HepG2 (cell line): ENCODE measurements at regions not wholly inside any gene's neighbourhood (a gene's known extent, or its start where the extent isn't known, plus 50 kb on each side); places are given as distances from the start of the nearest gene placed in this dataset.

Experiments used
- BCL6 ChIP-seq: IDR thresholded peaks from 2 replicates; pipeline ENCODE4 v1.6.1; 2016; ENCODE audit warnings: missing genetic modification reagents, missing compliant biosample characterization
- EP300 ChIP-seq, 3 experiments: sonication (generic) in 1 of 3; formaldehyde crosslinking in 1 of 3; IDR thresholded peaks; 2 replicates each; pipeline versions ENCODE4 v1.5.1 to v1.6.1; 2011 to 2020; ENCODE audit warnings: low read depth in 2 of 3, low read length in 2 of 3, borderline replicate concordance in 1 of 3, improper control_type of control experiment in 1 of 3, mild to moderate bottlenecking in 1 of 3, missing genetic modification reagents in 1 of 3, moderate library complexity in 1 of 3
- EZH2 ChIP-seq: conservative IDR thresholded peaks from 2 replicates; pipeline ENCODE4 v1.6.1; 2012; ENCODE audit warnings: mild to moderate bottlenecking, low read depth, low read length, moderate library complexity
- SMC3 ChIP-seq: IDR thresholded peaks from 2 replicates; pipeline ENCODE4 v1.6.1; 2011; ENCODE audit warnings: low read length, improper control_type of control experiment
- TAF1 ChIP-seq: sonication (generic); formaldehyde crosslinking; IDR thresholded peaks from 2 replicates; pipeline ENCODE4 v1.4.0; 2020; ENCODE audit warnings: missing genetic modification reagents
- TBP ChIP-seq: sonication (generic); formaldehyde crosslinking; IDR thresholded peaks from 2 replicates; pipeline ENCODE4 v1.5.0; 2020; ENCODE audit warnings: missing genetic modification reagents
- TEF ChIP-seq: sonication (generic); formaldehyde crosslinking; IDR thresholded peaks from 2 replicates; pipeline ENCODE4 v1.5.0; 2020; ENCODE audit warnings: missing genetic modification reagents
- ZNF512 ChIP-seq: sonication (generic); formaldehyde crosslinking; IDR thresholded peaks from 2 replicates; pipeline ENCODE4 v1.4.0; 2020; ENCODE audit warnings: mild to moderate bottlenecking, missing genetic modification reagents
- ZNF550 ChIP-seq: sonication (generic); formaldehyde crosslinking; IDR thresholded peaks from 2 replicates; pipeline ENCODE4 v1.4.0; 2020; ENCODE audit warnings: mild to moderate bottlenecking, missing genetic modification reagents, borderline replicate concordance
- TF ChIP-seq, protein P1 (sequence below): sonication (generic); formaldehyde crosslinking; IDR thresholded peaks from 2 replicates; pipeline ENCODE4 v1.5.0; 2020; ENCODE audit warnings: mild to moderate bottlenecking, missing genetic modification reagents, moderate library complexity
- TF ChIP-seq, protein P2 (sequence below): sonication (generic); formaldehyde crosslinking; IDR thresholded peaks from 2 replicates; pipeline ENCODE4 v1.5.1; 2020; ENCODE audit warnings: mild to moderate bottlenecking, missing genetic modification reagents
- TF ChIP-seq, protein P3 (sequence below): sonication (generic); formaldehyde crosslinking; IDR thresholded peaks from 2 replicates; pipeline ENCODE4 v1.4.0; 2020; ENCODE audit warnings: mild to moderate bottlenecking, missing genetic modification reagents
- TF ChIP-seq, protein P4 (sequence below): fragments of 450-650 bp; IDR thresholded peaks from 2 replicates; pipeline ENCODE4 v1.6.1; 2017; ENCODE audit warnings: mild to moderate bottlenecking

- TF ChIP-seq, protein P1, sequence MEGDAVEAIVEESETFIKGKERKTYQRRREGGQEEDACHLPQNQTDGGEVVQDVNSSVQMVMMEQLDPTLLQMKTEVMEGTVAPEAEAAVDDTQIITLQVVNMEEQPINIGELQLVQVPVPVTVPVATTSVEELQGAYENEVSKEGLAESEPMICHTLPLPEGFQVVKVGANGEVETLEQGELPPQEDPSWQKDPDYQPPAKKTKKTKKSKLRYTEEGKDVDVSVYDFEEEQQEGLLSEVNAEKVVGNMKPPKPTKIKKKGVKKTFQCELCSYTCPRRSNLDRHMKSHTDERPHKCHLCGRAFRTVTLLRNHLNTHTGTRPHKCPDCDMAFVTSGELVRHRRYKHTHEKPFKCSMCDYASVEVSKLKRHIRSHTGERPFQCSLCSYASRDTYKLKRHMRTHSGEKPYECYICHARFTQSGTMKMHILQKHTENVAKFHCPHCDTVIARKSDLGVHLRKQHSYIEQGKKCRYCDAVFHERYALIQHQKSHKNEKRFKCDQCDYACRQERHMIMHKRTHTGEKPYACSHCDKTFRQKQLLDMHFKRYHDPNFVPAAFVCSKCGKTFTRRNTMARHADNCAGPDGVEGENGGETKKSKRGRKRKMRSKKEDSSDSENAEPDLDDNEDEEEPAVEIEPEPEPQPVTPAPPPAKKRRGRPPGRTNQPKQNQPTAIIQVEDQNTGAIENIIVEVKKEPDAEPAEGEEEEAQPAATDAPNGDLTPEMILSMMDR, result peak; percentile 31; the same call in 1 of the 2 replicates
- TF ChIP-seq, protein P2, sequence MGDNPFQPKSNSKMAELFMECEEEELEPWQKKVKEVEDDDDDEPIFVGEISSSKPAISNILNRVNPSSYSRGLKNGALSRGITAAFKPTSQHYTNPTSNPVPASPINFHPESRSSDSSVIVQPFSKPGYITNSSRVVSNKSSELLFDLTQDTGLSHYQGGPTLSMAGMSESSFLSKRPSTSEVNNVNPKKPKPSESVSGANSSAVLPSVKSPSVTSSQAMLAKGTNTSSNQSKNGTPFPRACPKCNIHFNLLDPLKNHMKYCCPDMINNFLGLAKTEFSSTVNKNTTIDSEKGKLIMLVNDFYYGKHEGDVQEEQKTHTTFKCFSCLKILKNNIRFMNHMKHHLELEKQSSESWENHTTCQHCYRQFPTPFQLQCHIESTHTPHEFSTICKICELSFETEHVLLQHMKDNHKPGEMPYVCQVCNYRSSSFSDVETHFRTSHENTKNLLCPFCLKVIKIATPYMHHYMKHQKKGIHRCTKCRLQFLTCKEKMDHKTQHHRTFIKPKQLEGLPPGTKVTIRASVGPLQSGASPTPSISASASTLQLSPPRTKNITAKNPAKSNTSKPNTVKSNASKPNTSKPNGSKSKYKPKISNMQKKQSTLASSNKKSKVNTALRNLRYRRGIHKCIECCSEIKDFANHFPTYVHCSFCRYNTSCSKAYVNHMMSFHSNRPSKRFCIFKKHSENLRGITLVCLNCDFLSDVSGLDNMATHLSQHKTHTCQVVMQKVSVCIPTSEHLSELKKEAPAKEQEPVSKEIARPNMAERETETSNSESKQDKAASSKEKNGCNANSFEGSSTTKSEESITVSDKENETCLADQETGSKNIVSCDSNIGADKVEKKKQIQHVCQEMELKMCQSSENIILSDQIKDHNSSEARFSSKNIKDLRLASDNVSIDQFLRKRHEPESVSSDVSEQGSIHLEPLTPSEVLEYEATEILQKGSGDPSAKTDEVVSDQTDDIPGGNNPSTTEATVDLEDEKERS (CRISPR knock-in tag), result no peak
- TF ChIP-seq ZNF512 (CRISPR knock-in tag), result no peak
- TF ChIP-seq SMC3, result no peak
- TF ChIP-seq TEF (CRISPR knock-in tag), result no peak
- no peak for TF ChIP-seq BCL6
- no peak for TF ChIP-seq EZH2
- TF ChIP-seq TAF1 (CRISPR knock-in tag), result no peak
- no peak for TF ChIP-seq TBP (CRISPR knock-in tag)
- TF ChIP-seq, protein P3, sequence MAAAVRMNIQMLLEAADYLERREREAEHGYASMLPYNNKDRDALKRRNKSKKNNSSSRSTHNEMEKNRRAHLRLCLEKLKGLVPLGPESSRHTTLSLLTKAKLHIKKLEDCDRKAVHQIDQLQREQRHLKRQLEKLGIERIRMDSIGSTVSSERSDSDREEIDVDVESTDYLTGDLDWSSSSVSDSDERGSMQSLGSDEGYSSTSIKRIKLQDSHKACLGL (CRISPR knock-in tag), result no peak
- TF ChIP-seq EP300 (IDR thresholded peaks at IDR 0.05; ENCODE audit: low read depth in 2 of 2, low read length in 2 of 2), result no peak
- TF ChIP-seq EP300 (CRISPR knock-in tag; IDR thresholded peaks at IDR 0.05; ENCODE audit: borderline replicate concordance), result no peak
- no peak for TF ChIP-seq ZNF550 (CRISPR knock-in tag)
- TF ChIP-seq, protein P4, sequence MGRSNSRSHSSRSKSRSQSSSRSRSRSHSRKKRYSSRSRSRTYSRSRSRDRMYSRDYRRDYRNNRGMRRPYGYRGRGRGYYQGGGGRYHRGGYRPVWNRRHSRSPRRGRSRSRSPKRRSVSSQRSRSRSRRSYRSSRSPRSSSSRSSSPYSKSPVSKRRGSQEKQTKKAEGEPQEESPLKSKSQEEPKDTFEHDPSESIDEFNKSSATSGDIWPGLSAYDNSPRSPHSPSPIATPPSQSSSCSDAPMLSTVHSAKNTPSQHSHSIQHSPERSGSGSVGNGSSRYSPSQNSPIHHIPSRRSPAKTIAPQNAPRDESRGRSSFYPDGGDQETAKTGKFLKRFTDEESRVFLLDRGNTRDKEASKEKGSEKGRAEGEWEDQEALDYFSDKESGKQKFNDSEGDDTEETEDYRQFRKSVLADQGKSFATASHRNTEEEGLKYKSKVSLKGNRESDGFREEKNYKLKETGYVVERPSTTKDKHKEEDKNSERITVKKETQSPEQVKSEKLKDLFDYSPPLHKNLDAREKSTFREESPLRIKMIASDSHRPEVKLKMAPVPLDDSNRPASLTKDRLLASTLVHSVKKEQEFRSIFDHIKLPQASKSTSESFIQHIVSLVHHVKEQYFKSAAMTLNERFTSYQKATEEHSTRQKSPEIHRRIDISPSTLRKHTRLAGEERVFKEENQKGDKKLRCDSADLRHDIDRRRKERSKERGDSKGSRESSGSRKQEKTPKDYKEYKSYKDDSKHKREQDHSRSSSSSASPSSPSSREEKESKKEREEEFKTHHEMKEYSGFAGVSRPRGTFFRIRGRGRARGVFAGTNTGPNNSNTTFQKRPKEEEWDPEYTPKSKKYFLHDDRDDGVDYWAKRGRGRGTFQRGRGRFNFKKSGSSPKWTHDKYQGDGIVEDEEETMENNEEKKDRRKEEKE, result no peak
Observed at GRCh38 chr15:25944386-25944785, 81.3 kb upstream of the ATP10A start.
